ENCODE measurements at regions not wholly inside any gene's neighbourhood (a gene's known extent, or its start where the extent isn't known, plus 50 kb on each side); places are given as distances from the start of the nearest gene placed in this dataset.

- no peak for ATAC-seq
- no peak for TF ChIP-seq ESRRG (CRISPR knock-in tag; IDR thresholded peaks at IDR 0.05)
Measured at GRCh38 chr20:12458241-12458640, 540.5 kb downstream of the BTBD3 start.

- no peak for ATAC-seq
- TF ChIP-seq RARB (CRISPR knock-in tag; IDR thresholded peaks at IDR 0.05), result no peak
- no peak for TF ChIP-seq ZNF8 (CRISPR knock-in tag; IDR thresholded peaks at IDR 0.05)
- TF ChIP-seq PATZ1 (CRISPR knock-in tag; IDR thresholded peaks at IDR 0.05; ENCODE audit: borderline replicate concordance), result no peak
- TF ChIP-seq ZFP30 (CRISPR knock-in tag; IDR thresholded peaks at IDR 0.05), result no peak
- TF ChIP-seq SNAI2 (CRISPR knock-in tag; IDR thresholded peaks at IDR 0.05), result no peak
- TF ChIP-seq ZNF70 (CRISPR knock-in tag; IDR thresholded peaks at IDR 0.05), result no peak
Measured at GRCh38 chr20:12464036-12464435, 544.7 kb upstream of the SPTLC3 start.

GRCh38 chr20:12466915-12467314 is 541.9 kb upstream of the SPTLC3 start:
- ATAC-seq, result no peak
- TF ChIP-seq OSR1 (CRISPR knock-in tag; IDR thresholded peaks at IDR 0.05), result no peak
- TF ChIP-seq BACH2 (CRISPR knock-in tag; IDR thresholded peaks at IDR 0.05; ENCODE audit: borderline replicate concordance), result no peak
- no peak for TF ChIP-seq PATZ1 (CRISPR knock-in tag; IDR thresholded peaks at IDR 0.05; ENCODE audit: borderline replicate concordance)
- TF ChIP-seq ZNF70 (CRISPR knock-in tag; IDR thresholded peaks at IDR 0.05), result no peak
- no peak for TF ChIP-seq ZFP3 (CRISPR knock-in tag; IDR thresholded peaks at IDR 0.05)
- no peak for TF ChIP-seq CREB5 (CRISPR knock-in tag; IDR thresholded peaks at IDR 0.05; ENCODE audit: low read depth)
- no peak for TF ChIP-seq ZFP30 (CRISPR knock-in tag; IDR thresholded peaks at IDR 0.05)
- TF ChIP-seq ZC3H10 (CRISPR knock-in tag; IDR thresholded peaks at IDR 0.05), result no peak
- TF ChIP-seq POU6F1 (CRISPR knock-in tag; IDR thresholded peaks at IDR 0.05; ENCODE audit: borderline replicate concordance, low read depth), result no peak
- TF ChIP-seq GLIS3 (CRISPR knock-in tag; IDR thresholded peaks at IDR 0.05), result no peak

GRCh38 chr20:12467758-12468157 is 541.0 kb upstream of the SPTLC3 start:
- no peak for ATAC-seq
- no peak for TF ChIP-seq ZFP3 (CRISPR knock-in tag; IDR thresholded peaks at IDR 0.05)
- TF ChIP-seq CSDC2 (CRISPR knock-in tag; IDR thresholded peaks at IDR 0.05), result no peak
- no peak for TF ChIP-seq ESRRG (CRISPR knock-in tag; IDR thresholded peaks at IDR 0.05)
- TF ChIP-seq TSHZ2 (CRISPR knock-in tag; IDR thresholded peaks at IDR 0.05), result no peak
- TF ChIP-seq ZNF565 (CRISPR knock-in tag; conservative IDR thresholded peaks at IDR 0.05; ENCODE audit: low read depth), result no peak
- no peak for TF ChIP-seq ZC3H10 (CRISPR knock-in tag; IDR thresholded peaks at IDR 0.05)
- peak; percentile 25; the same call in 1 of the 2 replicates for TF ChIP-seq TCF4 (CRISPR knock-in tag; IDR thresholded peaks at IDR 0.05; ENCODE audit: borderline replicate concordance)
